Upper lobe of left lung (tissue), 4 donors: ENCODE measurements at regions not wholly inside any gene's neighbourhood (a gene's known extent, or its start where the extent isn't known, plus 50 kb on each side); places are given as distances from the start of the nearest gene placed in this dataset.

Experiments used
- CTCF ChIP-seq, 6 experiments: fragments of 450-650 bp in 4 of 6; fragments of 200-600 bp in 2 of 6; sonication (generic) in 2 of 6; IDR thresholded peaks; one replicate each; pipeline ENCODE4 v1.5.1; 2016 to 2019; ENCODE audit warnings: antibody characterized with exemption in 6 of 6
- EP300 ChIP-seq, 4 donors: sonication (generic); formaldehyde crosslinking; IDR thresholded peaks; one replicate each; pipeline ENCODE4 v1.5.1; 2017; ENCODE audit warnings: antibody characterized with exemption in 4 of 4, control low read depth in 2 of 4
- POLR2A ChIP-seq, 4 donors: fragments of 450-650 bp; IDR thresholded peaks; one replicate each; pipeline ENCODE4 v1.5.1; 2016 to 2017; ENCODE audit warnings: antibody characterized with exemption in 4 of 4, mild to moderate bottlenecking in 2 of 4
- POLR2AphosphoS5 ChIP-seq, 2 donors: sonication (generic); formaldehyde crosslinking; IDR thresholded peaks; one replicate each; pipeline ENCODE4 v1.5.1; 2017; ENCODE audit warnings: antibody characterized with exemption in 2 of 2

- TF ChIP-seq CTCF (IDR thresholded peaks at IDR 0.05) (no peak), POLR2A (IDR thresholded peaks at IDR 0.05) (no peak), POLR2AphosphoS5 (IDR thresholded peaks at IDR 0.05) (no peak), EP300 (IDR thresholded peaks at IDR 0.05) (no peak)
Measured at GRCh38 chr17:5759501-5759925, 175.2 kb upstream of the NLRP1 start.
